Activated CD8-positive, alpha-beta T cell treated with anti-CD3 and anti-CD28 coated beads for 36 hours (primary cell): ENCODE measurements at regions not wholly inside any gene's neighbourhood (a gene's known extent, or its start where the extent isn't known, plus 50 kb on each side); places are given as distances from the start of the nearest gene placed in this dataset.

Experiments
- ATAC-seq: fragments of 200-7000 bp; cut with Tn5 transposase; one replicate; pipeline ENCODE4 v1.10.0; 2021; ENCODE audit warnings: mild to moderate bottlenecking, moderate library complexity
- CTCF ChIA-PET: fragments of 350-600 bp; sonication (Branson Sonifier 250); formaldehyde crosslinking; loops from one replicate; lab custom pipeline; 2021; ENCODE audit warnings: antibody characterized with exemption; lab: Charles Lee
- POLR2A ChIA-PET: fragments of 350-600 bp; sonication (Branson Sonifier 250); formaldehyde crosslinking; loops from one replicate; lab custom pipeline; 2021; ENCODE audit warnings: antibody characterized with exemption; lab: Charles Lee
- DNase-seq: peaks from one replicate; pipeline ENCODE4 v3.0.0-alpha.2; 2020
- H3K27ac Mint-ChIP-seq: one replicate; pipeline ENCODE4 v1.8.0; 2021; ENCODE audit warnings: mild to moderate bottlenecking, mixed read lengths
- H3K27me3 Mint-ChIP-seq: one replicate; pipeline ENCODE4 v1.8.0; 2021; ENCODE audit warnings: mixed read lengths
- H3K36me3 Mint-ChIP-seq: one replicate; pipeline ENCODE4 v1.8.0; 2021; ENCODE audit warnings: low read depth, mixed read lengths
- H3K4me1 Mint-ChIP-seq: one replicate; pipeline ENCODE4 v1.8.0; 2021; ENCODE audit warnings: low read depth, mixed read lengths
- H3K4me3 Mint-ChIP-seq: one replicate; pipeline ENCODE4 v1.8.0; 2021; ENCODE audit warnings: mild to moderate bottlenecking, moderate library complexity, mixed read lengths
- H3K9me3 Mint-ChIP-seq: one replicate; pipeline ENCODE4 v1.8.0; 2021; ENCODE audit warnings: mixed read lengths
- intact Hi-C: fragments of 100-400 bp; cut with micrococcal nuclease; formaldehyde crosslinking; loops from one replicate; pipeline ENCODE4 v1.10.0; 2022
- TF ChIP-seq, protein P1 (sequence below): fragments of 200-600 bp; IDR thresholded peaks from one replicate; pipeline ENCODE4 v1.8.0; 2022; ENCODE audit warnings: antibody characterized with exemption, mild to moderate bottlenecking

DNA sequence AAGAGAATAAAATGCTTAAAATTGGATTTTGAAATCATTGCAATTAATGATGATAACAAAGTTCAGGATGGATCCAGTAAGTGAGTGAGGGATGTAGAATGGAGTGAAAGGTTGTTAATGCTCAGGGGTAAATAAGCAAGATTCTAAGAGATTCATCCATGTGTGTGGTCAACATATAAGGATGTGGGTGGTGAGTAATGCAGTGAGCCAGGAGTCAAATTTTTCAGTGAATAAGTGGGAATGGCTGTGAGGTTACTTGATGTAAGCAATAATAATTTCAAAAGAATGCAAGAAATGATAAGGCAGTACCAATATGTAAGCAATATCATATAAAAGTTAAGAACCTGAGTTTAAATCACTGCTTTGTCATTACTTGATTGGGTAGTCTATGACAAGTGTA is 207.5 kb upstream of the ADGRB3 start:
- Mint-ChIP-seq H3K9me3 (no peaks in the 10 kb centered on the region), H3K27me3 (no peaks in the 10 kb centered on the region), H3K4me1 (no peaks in the 10 kb centered on the region), H3K36me3 (no peaks in the 10 kb centered on the region), H3K4me3 (no peak overlapping the region), H3K27ac (no peak overlapping the region)
- POLR2A ChIA-PET: no interaction called here
- intact Hi-C loops: no loop called here
- TF ChIP-seq, protein P1, sequence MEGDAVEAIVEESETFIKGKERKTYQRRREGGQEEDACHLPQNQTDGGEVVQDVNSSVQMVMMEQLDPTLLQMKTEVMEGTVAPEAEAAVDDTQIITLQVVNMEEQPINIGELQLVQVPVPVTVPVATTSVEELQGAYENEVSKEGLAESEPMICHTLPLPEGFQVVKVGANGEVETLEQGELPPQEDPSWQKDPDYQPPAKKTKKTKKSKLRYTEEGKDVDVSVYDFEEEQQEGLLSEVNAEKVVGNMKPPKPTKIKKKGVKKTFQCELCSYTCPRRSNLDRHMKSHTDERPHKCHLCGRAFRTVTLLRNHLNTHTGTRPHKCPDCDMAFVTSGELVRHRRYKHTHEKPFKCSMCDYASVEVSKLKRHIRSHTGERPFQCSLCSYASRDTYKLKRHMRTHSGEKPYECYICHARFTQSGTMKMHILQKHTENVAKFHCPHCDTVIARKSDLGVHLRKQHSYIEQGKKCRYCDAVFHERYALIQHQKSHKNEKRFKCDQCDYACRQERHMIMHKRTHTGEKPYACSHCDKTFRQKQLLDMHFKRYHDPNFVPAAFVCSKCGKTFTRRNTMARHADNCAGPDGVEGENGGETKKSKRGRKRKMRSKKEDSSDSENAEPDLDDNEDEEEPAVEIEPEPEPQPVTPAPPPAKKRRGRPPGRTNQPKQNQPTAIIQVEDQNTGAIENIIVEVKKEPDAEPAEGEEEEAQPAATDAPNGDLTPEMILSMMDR: no peak
- CTCF ChIA-PET: no interaction called here
- DNase-seq (no peak), ATAC-seq (no peak)

GRCh38 chr6:68410021-68410420 is 225.1 kb upstream of the ADGRB3 start:
- DNase-seq: no peak
- CTCF ChIA-PET: no interaction called here
- no peaks in the 10 kb centered on the region for H3K4me1 Mint-ChIP-seq
- no peak overlapping the region for H3K27ac Mint-ChIP-seq
- no peaks in the 10 kb centered on the region for H3K27me3 Mint-ChIP-seq
- POLR2A ChIA-PET: no interaction called here
- intact Hi-C loops: no loop called here
- TF ChIP-seq, protein P1: no peak
- no peaks in the 10 kb centered on the region for H3K36me3 Mint-ChIP-seq
- no peak for ATAC-seq
- H3K9me3 Mint-ChIP-seq: peaks cover 2% of the 10 kb centered on the region
- no peak overlapping the region for H3K4me3 Mint-ChIP-seq

DNA sequence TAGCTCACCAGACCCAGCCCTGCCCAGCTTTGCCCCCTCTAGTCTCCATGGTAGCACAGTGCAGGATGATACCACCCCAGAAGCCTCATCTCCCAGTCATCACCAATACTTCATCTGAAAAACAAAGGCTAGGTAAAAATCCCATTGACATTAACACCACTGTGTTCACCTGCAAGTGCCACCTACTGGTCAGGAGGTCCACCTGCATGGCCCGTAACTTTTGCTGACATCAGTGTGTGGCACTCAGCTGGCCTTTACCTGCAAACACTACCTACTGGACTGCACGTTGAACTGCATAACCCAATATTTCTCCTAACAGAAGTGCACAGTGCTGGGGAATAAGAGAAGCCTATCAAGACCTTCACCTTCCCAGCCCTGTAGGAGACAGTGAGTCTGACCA is 234.7 kb upstream of the ADGRB3 start:
- TF ChIP-seq, protein P1: no peak
- intact Hi-C loops: no loop called here
- DNase-seq (no peak), ATAC-seq (no peak)
- ChIA-PET CTCF (no interaction called here), POLR2A (no interaction called here)
- H3K27me3 Mint-ChIP-seq: no peaks in the 10 kb centered on the region
- H3K4me3 Mint-ChIP-seq: no peak overlapping the region
- peaks cover 21% of the 10 kb centered on the region for H3K9me3 Mint-ChIP-seq
- H3K36me3 Mint-ChIP-seq: no peaks in the 10 kb centered on the region
- H3K27ac Mint-ChIP-seq: no peak overlapping the region
- no peaks in the 10 kb centered on the region for H3K4me1 Mint-ChIP-seq

DNA sequence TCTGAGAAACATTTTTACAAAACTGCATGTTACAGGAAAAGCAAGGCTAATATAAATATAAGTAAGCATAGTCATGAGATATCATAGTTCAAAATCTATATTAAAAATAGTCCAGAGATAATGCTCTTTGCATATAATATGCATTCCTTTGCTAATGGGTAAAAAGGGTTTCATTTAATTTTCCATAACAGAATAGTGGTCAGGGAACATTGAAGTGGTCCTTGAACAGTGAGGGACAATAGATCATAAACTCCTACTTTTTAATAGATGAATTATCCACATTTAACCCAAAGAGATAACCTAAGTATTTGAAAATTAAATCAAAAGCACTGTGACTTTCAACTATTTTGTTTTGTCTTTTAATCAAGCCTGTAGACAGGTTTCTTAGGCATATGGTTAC is 243.1 kb upstream of the ADGRB3 start:
- POLR2A ChIA-PET: no interaction called here
- TF ChIP-seq, protein P1: no peak
- Mint-ChIP-seq H3K36me3 (no peaks in the 10 kb centered on the region), H3K4me3 (no peak overlapping the region), H3K27ac (no peak overlapping the region), H3K9me3 (peaks cover 4% of the 10 kb centered on the region), H3K27me3 (no peaks in the 10 kb centered on the region), H3K4me1 (no peaks in the 10 kb centered on the region)
- CTCF ChIA-PET: no interaction called here
- DNase-seq: no peak
- intact Hi-C loops: no loop called here
- no peak for ATAC-seq

GRCh38 chr6:68372991-68373390 is 262.1 kb upstream of the ADGRB3 start:
- Mint-ChIP-seq H3K27ac (no peak overlapping the region), H3K36me3 (no peaks in the 10 kb centered on the region), H3K4me3 (no peak overlapping the region), H3K9me3 (peaks cover 3% of the 10 kb centered on the region), H3K27me3 (no peaks in the 10 kb centered on the region), H3K4me1 (no peaks in the 10 kb centered on the region)
- ChIA-PET CTCF (no interaction called here), POLR2A (no interaction called here)
- no peak for DNase-seq
- intact Hi-C loops: no loop called here
- TF ChIP-seq, protein P1: no peak
- no peak for ATAC-seq
